Mesendoderm (in vitro differentiated cells): ENCODE measurements at regions not wholly inside any gene's neighbourhood (a gene's known extent, or its start where the extent isn't known, plus 50 kb on each side); places are given as distances from the start of the nearest gene placed in this dataset.

ENCODE experiments used
- DNase-seq: peaks from one replicate; pipeline ENCODE4 v3.0.0; 2013
- H2AK5ac ChIP-seq: 2 replicates; pipeline ENCODE4 v1.6.1; 2013; ENCODE audit warnings: low read length, inconsistent platforms
- H2BK120ac ChIP-seq: 2 replicates; pipeline ENCODE4 v1.6.1; 2013; ENCODE audit warnings: low read depth, mild to moderate bottlenecking, low read length, moderate library complexity, mixed read lengths
- H2BK15ac ChIP-seq: replicated peaks from 2 replicates; pipeline ENCODE4 v1.6.1; 2013; ENCODE audit warnings: low read depth, mild to moderate bottlenecking, moderate library complexity
- H2BK5ac ChIP-seq: 2 replicates; pipeline ENCODE4 v1.6.1; 2013; ENCODE audit warnings: low read length, inconsistent platforms
- H3K18ac ChIP-seq: 2 replicates; pipeline ENCODE4 v1.6.1; 2013; ENCODE audit warnings: mild to moderate bottlenecking, low read length, mixed read lengths
- H3K23ac ChIP-seq: one replicate; pipeline ENCODE4 v1.6.1; 2013; ENCODE audit warnings: low read length
- H3K27ac ChIP-seq: 2 replicates; pipeline ENCODE4 v1.5.1; 2013; ENCODE audit warnings: low read depth, mild to moderate bottlenecking, inconsistent platforms, low read length, moderate library complexity
- H3K27me3 ChIP-seq: 2 replicates; pipeline ENCODE4 v1.6.1; 2013; ENCODE audit warnings: low read length, control low read depth, mild to moderate bottlenecking, inconsistent platforms; ENCODE audit not compliant: insufficient read depth, poor library complexity
- H3K36me3 ChIP-seq: 2 replicates; pipeline ENCODE4 v1.6.1; 2013; ENCODE audit warnings: low read length, inconsistent platforms; ENCODE audit not compliant: control insufficient read depth, insufficient read depth
- H3K4ac ChIP-seq: one replicate; pipeline ENCODE4 v1.6.1; 2013; ENCODE audit warnings: low read depth, mild to moderate bottlenecking, low read length, moderate library complexity
- H3K4me1 ChIP-seq: 2 replicates; pipeline ENCODE4 v1.6.1; 2013; ENCODE audit warnings: low read depth, low read length, inconsistent platforms; ENCODE audit not compliant: control insufficient read depth
- H3K4me2 ChIP-seq: 2 replicates; pipeline ENCODE4 v1.6.1; 2013; ENCODE audit warnings: low read length
- H3K4me3 ChIP-seq: 2 replicates; pipeline ENCODE4 v1.5.1; 2013; ENCODE audit warnings: mild to moderate bottlenecking, low read length
- H3K56ac ChIP-seq: one replicate; pipeline ENCODE4 v1.6.1; 2013; ENCODE audit warnings: low read length
- H3K79me1 ChIP-seq: 2 replicates; pipeline ENCODE4 v1.6.1; 2013; ENCODE audit warnings: low read length, inconsistent platforms
- H3K79me2 ChIP-seq: 2 replicates; pipeline ENCODE4 v1.6.1; 2013; ENCODE audit warnings: mild to moderate bottlenecking, low read length; ENCODE audit not compliant: control insufficient read depth, insufficient read depth
- H3K9ac ChIP-seq: 2 replicates; pipeline ENCODE4 v1.6.1; 2013; ENCODE audit warnings: low read length, inconsistent platforms
- H4K5ac ChIP-seq: one replicate; pipeline ENCODE4 v1.6.1; 2013; ENCODE audit warnings: low read length
- H4K8ac ChIP-seq: one replicate; pipeline ENCODE4 v1.6.1; 2013; ENCODE audit warnings: low read depth, mild to moderate bottlenecking, control low read depth, low read length, moderate library complexity
- WGBS: extraction: QIAGEN DNeasy Blood & Tissue Kit; methylation state at CpG from one replicate; pipeline ENCODE4 v1.1.7; 2013; ENCODE audit warnings: low lambda C conversion rate, missing lambda C conversion rate; ENCODE audit not compliant: insufficient coverage; ENCODE audit errors: extremely low coverage; 5-methylcytosine and 5-hydroxymethylcytosine counted together

DNA sequence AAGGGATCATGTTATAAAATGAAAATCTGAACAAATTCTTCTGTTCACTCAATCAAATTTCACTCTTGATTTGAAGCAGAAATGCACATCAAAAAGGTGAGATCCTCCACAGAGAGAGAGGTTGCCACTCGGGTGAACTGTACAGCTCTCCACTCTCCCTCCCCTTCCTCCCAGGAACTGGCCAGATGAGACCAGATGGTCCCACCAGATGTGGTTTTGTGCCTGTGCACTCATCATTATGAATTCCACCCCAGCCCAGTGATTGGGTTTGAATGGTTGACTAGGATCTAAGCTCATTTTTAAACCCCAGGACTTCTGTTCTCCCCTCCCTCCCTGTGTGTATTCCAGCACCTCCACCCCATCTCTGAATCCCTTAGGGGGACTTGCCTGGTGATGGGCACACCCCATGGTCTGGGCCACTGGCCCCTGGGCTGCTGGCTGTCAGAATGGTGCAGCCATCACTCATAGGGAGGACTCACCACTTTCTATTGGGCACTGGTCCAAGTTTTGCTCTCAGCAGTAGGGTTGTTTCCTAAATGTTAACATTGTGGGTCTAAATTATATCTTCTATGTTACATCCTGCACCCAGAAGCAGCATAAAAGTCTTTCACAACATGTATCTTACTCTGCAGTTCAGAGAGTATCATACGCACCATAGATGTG is 393.1 kb downstream of the TNS3 start:
- no peak overlapping the region for H3K18ac ChIP-seq
- H4K5ac ChIP-seq: no peak overlapping the region
- no peak overlapping the region for H2BK15ac ChIP-seq
- H3K4me2 ChIP-seq: no peak overlapping the region
- no peak overlapping the region for H4K8ac ChIP-seq
- H2BK5ac ChIP-seq: no peak overlapping the region
- H3K4me1 ChIP-seq: no peaks in the 10 kb centered on the region
- H3K9ac ChIP-seq: no peak overlapping the region
- no peak overlapping the region for H2BK120ac ChIP-seq
- no peaks in the 10 kb centered on the region for H3K36me3 ChIP-seq
- H3K23ac ChIP-seq: no peak overlapping the region
- H3K4ac ChIP-seq: no peak overlapping the region
- DNase-seq: no peak
- H3K79me1 ChIP-seq: no peaks in the 10 kb centered on the region
- no peaks in the 10 kb centered on the region for H3K79me2 ChIP-seq
- H2AK5ac ChIP-seq: no peak overlapping the region
- no peak overlapping the region for H3K27ac ChIP-seq
- no peak overlapping the region for H3K56ac ChIP-seq
- H3K27me3 ChIP-seq: no peaks in the 10 kb centered on the region
- WGBS: no CpG with 5 or more reads among the region's 2 CpGs
- H3K4me3 ChIP-seq: no peak overlapping the region

DNA sequence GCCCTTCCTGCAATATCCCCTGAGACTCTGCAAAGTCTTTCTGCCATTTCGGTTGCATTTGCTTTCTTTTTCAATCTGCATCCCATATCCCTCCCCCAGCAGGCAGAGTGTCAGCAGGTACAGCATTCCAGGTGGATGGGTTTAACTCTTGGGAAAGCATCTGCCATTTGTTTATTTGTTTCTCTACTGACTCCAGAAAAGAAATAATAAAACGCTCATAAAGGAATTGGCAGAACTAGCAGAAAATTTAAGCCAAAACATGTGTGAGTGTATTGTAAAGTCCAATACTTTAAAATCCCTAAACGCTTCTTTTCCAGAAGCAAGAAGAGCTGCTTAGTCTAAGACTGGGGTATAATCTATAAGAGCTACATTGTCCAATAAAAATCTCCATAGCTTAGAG is 393.8 kb downstream of the TNS3 start:
- Histone ChIP-seq H3K4ac (no peak overlapping the region), H2BK15ac (no peak overlapping the region), H3K4me1 (no peaks in the 10 kb centered on the region), H3K4me2 (no peak overlapping the region), H3K4me3 (no peak overlapping the region), H3K79me1 (no peaks in the 10 kb centered on the region), H2BK5ac (no peak overlapping the region), H4K5ac (no peak overlapping the region), H3K23ac (no peak overlapping the region), H3K18ac (no peak overlapping the region), H2BK120ac (no peak overlapping the region), H3K56ac (no peak overlapping the region), H4K8ac (no peak overlapping the region), H3K36me3 (no peaks in the 10 kb centered on the region), H3K27ac (no peak overlapping the region), H3K9ac (no peak overlapping the region), H3K27me3 (no peaks in the 10 kb centered on the region), H3K79me2 (no peaks in the 10 kb centered on the region), H2AK5ac (no peak overlapping the region)
- DNase-seq: no peak
- no CpG with 5 or more reads among the region's 3 CpGs for WGBS

DNA sequence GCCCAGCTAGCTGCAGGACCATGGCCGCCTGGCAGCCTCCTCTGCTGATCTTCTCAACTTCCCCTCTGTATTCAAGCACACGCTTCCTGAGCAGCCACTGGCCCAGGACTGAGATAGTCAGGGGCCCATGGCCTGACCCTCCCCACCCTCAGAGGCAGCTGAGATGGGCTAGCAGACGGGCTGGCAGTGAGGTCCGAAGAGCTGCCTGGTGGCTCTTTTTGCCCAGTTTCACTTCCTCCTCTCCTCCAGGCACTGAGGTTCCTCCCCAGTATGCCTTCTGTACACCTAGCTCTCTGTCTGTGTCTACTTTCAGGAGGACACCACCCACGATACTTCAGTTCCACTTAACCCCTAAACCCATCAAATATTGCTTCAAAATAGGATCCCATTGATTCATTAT is 395.6 kb downstream of the TNS3 start:
- H3K4me3 ChIP-seq: no peak overlapping the region
- no peak overlapping the region for H3K4ac ChIP-seq
- H3K9ac ChIP-seq: no peak overlapping the region
- no peak overlapping the region for H4K8ac ChIP-seq
- no peak overlapping the region for H3K4me2 ChIP-seq
- no peak overlapping the region for H3K18ac ChIP-seq
- WGBS: no CpG with 5 or more reads among the region's 5 CpGs
- H3K79me2 ChIP-seq: no peaks in the 10 kb centered on the region
- H3K27me3 ChIP-seq: no peaks in the 10 kb centered on the region
- no peak overlapping the region for H2AK5ac ChIP-seq
- no peak overlapping the region for H3K23ac ChIP-seq
- H2BK5ac ChIP-seq: no peak overlapping the region
- H4K5ac ChIP-seq: no peak overlapping the region
- no peaks in the 10 kb centered on the region for H3K4me1 ChIP-seq
- H3K56ac ChIP-seq: no peak overlapping the region
- DNase-seq: no peak
- no peak overlapping the region for H2BK120ac ChIP-seq
- H2BK15ac ChIP-seq: no peak overlapping the region
- H3K79me1 ChIP-seq: no peaks in the 10 kb centered on the region
- no peak overlapping the region for H3K27ac ChIP-seq
- no peaks in the 10 kb centered on the region for H3K36me3 ChIP-seq

DNA sequence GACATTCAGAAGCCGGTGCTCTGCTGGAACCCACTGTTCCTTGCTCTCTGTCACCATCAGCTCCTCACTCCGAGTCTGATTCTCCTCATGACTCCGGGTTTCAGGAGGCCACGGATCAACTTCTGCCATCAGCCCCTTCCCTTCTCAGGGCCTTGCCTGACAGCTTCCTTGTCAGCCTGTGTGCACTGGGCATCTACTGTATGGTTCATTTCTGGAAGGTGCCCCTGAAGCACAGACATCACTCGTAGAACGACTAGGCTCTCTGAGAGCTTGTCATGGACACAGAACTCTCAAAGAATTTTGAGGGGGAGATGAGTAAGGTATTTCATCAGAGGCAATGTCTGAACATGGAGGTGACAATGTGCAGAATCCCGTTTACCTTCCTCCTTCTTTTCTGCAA is 396.1 kb downstream of the TNS3 start:
- Histone ChIP-seq H2BK120ac (no peak overlapping the region), H2AK5ac (no peak overlapping the region), H3K27ac (no peak overlapping the region), H2BK5ac (no peak overlapping the region), H3K4me3 (no peak overlapping the region), H4K5ac (no peak overlapping the region), H3K4ac (no peak overlapping the region), H3K79me2 (no peaks in the 10 kb centered on the region), H3K18ac (no peak overlapping the region), H3K36me3 (no peaks in the 10 kb centered on the region), H3K79me1 (no peaks in the 10 kb centered on the region), H2BK15ac (no peak overlapping the region), H3K27me3 (no peaks in the 10 kb centered on the region), H3K4me2 (no peak overlapping the region), H3K9ac (no peak overlapping the region), H4K8ac (no peak overlapping the region), H3K56ac (no peak overlapping the region), H3K23ac (no peak overlapping the region), H3K4me1 (no peaks in the 10 kb centered on the region)
- no CpG with 5 or more reads among the region's 7 CpGs for WGBS
- no peak for DNase-seq

DNA sequence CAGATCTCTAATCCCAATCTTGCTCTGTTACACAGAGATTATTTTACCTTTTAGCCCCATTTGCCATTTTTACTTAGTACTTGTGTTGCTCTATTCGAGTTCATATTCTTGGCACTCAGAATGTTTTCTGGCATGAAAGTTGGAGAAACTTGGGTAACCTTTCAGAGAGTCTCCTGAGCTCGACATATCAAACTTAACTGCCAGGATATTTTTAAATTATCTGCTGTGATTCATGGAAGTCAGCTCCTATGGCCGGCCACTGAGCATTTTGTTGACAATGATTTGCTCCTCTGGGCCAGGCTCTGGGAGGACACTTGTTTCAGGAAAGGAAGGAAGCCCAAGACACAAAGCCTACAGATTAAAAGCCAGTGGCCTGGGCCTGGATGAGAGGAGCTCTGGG is 396.7 kb downstream of the TNS3 start:
- no peak overlapping the region for H3K23ac ChIP-seq
- H2BK120ac ChIP-seq: no peak overlapping the region
- H4K5ac ChIP-seq: no peak overlapping the region
- no peak overlapping the region for H3K9ac ChIP-seq
- H3K4me1 ChIP-seq: no peaks in the 10 kb centered on the region
- H3K56ac ChIP-seq: no peak overlapping the region
- H3K79me1 ChIP-seq: no peaks in the 10 kb centered on the region
- DNase-seq: no peak
- no peak overlapping the region for H3K18ac ChIP-seq
- H3K27ac ChIP-seq: no peak overlapping the region
- no peak overlapping the region for H2AK5ac ChIP-seq
- H2BK15ac ChIP-seq: no peak overlapping the region
- no peak overlapping the region for H3K4me2 ChIP-seq
- no peak overlapping the region for H3K4ac ChIP-seq
- no peak overlapping the region for H3K4me3 ChIP-seq
- no CpG with 5 or more reads among the region's 3 CpGs for WGBS
- H2BK5ac ChIP-seq: no peak overlapping the region
- H4K8ac ChIP-seq: no peak overlapping the region
- H3K36me3 ChIP-seq: no peaks in the 10 kb centered on the region
- H3K27me3 ChIP-seq: no peaks in the 10 kb centered on the region
- H3K79me2 ChIP-seq: no peaks in the 10 kb centered on the region
